SU-DHL-6 (cell line): ENCODE measurements at regions not wholly inside any gene's neighbourhood (a gene's known extent, or its start where the extent isn't known, plus 50 kb on each side); places are given as distances from the start of the nearest gene placed in this dataset.

Experiments
- CTCF ChIP-seq: fragments of 200-600 bp; sonication (generic); IDR thresholded peaks from one replicate; pipeline ENCODE4 v1.5.1; 2017; ENCODE audit warnings: antibody characterized with exemption, mild to moderate bottlenecking, low read length, moderate library complexity; ENCODE audit not compliant: insufficient read depth, poor library complexity, severe bottlenecking
- EZH2phosphoT487 ChIP-seq: fragments of 200-600 bp; sonication (generic), shearing (Covaris generic); conservative IDR thresholded peaks from 2 replicates; pipeline ENCODE4 v1.6.1; 2018; ENCODE audit warnings: mild to moderate bottlenecking, antibody characterized with exemption, low read length, moderate library complexity, mixed read lengths

- no peak for TF ChIP-seq CTCF
- no peak for TF ChIP-seq EZH2phosphoT487
Observed at GRCh38 chr5:24325306-24325832, 319.4 kb downstream of the CDH10 start.
